IMR-90 (cell line): ENCODE measurements at regions not wholly inside any gene's neighbourhood (a gene's known extent, or its start where the extent isn't known, plus 50 kb on each side); places are given as distances from the start of the nearest gene placed in this dataset.

Experiments used
- ATAC-seq: fragments of 200-7000 bp; cut with Tn5 transposase; 2 replicates; pipeline ENCODE4 v1.9.1; 2020; ENCODE audit warnings: low read depth, mild to moderate bottlenecking, moderate library complexity
- BruUV-seq: library from RNA; stranded (reverse); fragments of 400-500 nt; replicated peaks from 2 replicates; lab custom pipeline; 2021; lab: Mats Ljungman, UMichigan
- CTCF ChIA-PET: fragments of 300-600 bp; formaldehyde crosslinking; extraction: SDS; loops from one replicate; lab custom pipeline; 2021; ENCODE audit warnings: antibody characterized with exemption; lab: Yijun Ruan, JAX
- POLR2A ChIA-PET: fragments of 300-600 bp; sonication (Branson Sonifier 250); formaldehyde crosslinking; loops from one replicate; lab custom pipeline; 2022; ENCODE audit warnings: antibody characterized with exemption; ENCODE audit not compliant: unreplicated experiment; lab: Charles Lee
- DNase-seq: peaks from one replicate; pipeline ENCODE4 v3.0.0; 2013
- H2AFZ ChIP-seq: replicated peaks from 2 replicates; pipeline ENCODE3; 2013; ENCODE audit warnings: low read length, mild to moderate bottlenecking; ENCODE audit not compliant: poor library complexity
- H2AK5ac ChIP-seq: 2 replicates; pipeline ENCODE4 v1.6.1; 2013; ENCODE audit warnings: low read depth, low read length, inconsistent platforms
- H2AK9ac ChIP-seq: replicated peaks from 2 replicates; pipeline ENCODE3; 2013; ENCODE audit warnings: mild to moderate bottlenecking, low read depth, low read length, moderate library complexity; ENCODE audit not compliant: poor library complexity
- H2BK120ac ChIP-seq: 2 replicates; pipeline ENCODE4 v1.6.1; 2013; ENCODE audit warnings: low read depth, low read length, inconsistent platforms
- H2BK15ac ChIP-seq: 3 replicates; pipeline ENCODE4 v1.6.1; 2013; ENCODE audit warnings: low read depth, low read length, inconsistent platforms
- H2BK20ac ChIP-seq: 2 replicates; pipeline ENCODE4 v1.6.1; 2013; ENCODE audit warnings: low read depth, mild to moderate bottlenecking, inconsistent platforms, low read length, moderate library complexity
- H2BK5ac ChIP-seq: 2 replicates; pipeline ENCODE4 v1.6.1; 2013; ENCODE audit warnings: mild to moderate bottlenecking, low read depth, low read length, inconsistent platforms; ENCODE audit not compliant: poor library complexity, severe bottlenecking
- H3K14ac ChIP-seq: replicated peaks from 2 replicates; pipeline ENCODE4 v1.6.1; 2013; ENCODE audit warnings: low read depth, low read length, inconsistent platforms
- H3K18ac ChIP-seq: 2 replicates; pipeline ENCODE4 v1.6.1; 2013; ENCODE audit warnings: low read depth, low read length, control low read depth
- H3K23ac ChIP-seq: 2 replicates; pipeline ENCODE4 v1.6.1; 2013; ENCODE audit warnings: low read depth, low read length, inconsistent platforms
- H3K27ac ChIP-seq: 2 replicates; pipeline ENCODE4 v1.5.1; 2013; ENCODE audit warnings: mild to moderate bottlenecking, control low read depth, low read length; ENCODE audit not compliant: insufficient read depth
- H3K27me3 ChIP-seq: 2 replicates; pipeline ENCODE4 v1.6.1; 2013; ENCODE audit warnings: low read length; ENCODE audit not compliant: control insufficient read depth, insufficient read depth
- H3K36me3 ChIP-seq: 2 replicates; pipeline ENCODE4 v1.6.1; 2013; ENCODE audit warnings: low read length, mixed read lengths; ENCODE audit not compliant: control insufficient read depth, insufficient read depth
- H3K4ac ChIP-seq: 2 replicates; pipeline ENCODE4 v1.6.1; 2013; ENCODE audit warnings: low read depth, low read length, inconsistent platforms
- H3K4me1 ChIP-seq: 2 replicates; pipeline ENCODE4 v1.6.1; 2013; ENCODE audit warnings: low read length, mixed read lengths; ENCODE audit not compliant: control insufficient read depth, insufficient read depth
- H3K4me2 ChIP-seq: 2 replicates; pipeline ENCODE4 v1.6.1; 2013; ENCODE audit warnings: low read depth, mild to moderate bottlenecking, control low read depth, low read length, moderate library complexity
- H3K4me3 ChIP-seq: 2 replicates; pipeline ENCODE4 v1.5.1; 2013; ENCODE audit warnings: low read depth, mild to moderate bottlenecking, control low read depth, low read length, moderate library complexity; ENCODE audit not compliant: insufficient read depth
- H3K56ac ChIP-seq: 2 replicates; pipeline ENCODE4 v1.6.1; 2013; ENCODE audit warnings: low read length, inconsistent platforms; ENCODE audit not compliant: insufficient read depth; ENCODE audit errors: extremely low read depth
- H3K79me1 ChIP-seq, 2 experiments: 2 replicates each; pipeline ENCODE4 v1.6.1; 2013; ENCODE audit warnings: low read length in 2 of 2, inconsistent platforms in 1 of 2, low read depth in 1 of 2
- H3K9ac ChIP-seq: 2 replicates; pipeline ENCODE4 v1.6.1; 2013; ENCODE audit warnings: low read depth, low read length, control low read depth
- H3K9me1 ChIP-seq: 2 replicates; pipeline ENCODE4 v1.6.1; 2013; ENCODE audit warnings: low read length, inconsistent platforms; ENCODE audit not compliant: insufficient read depth
- H3K9me3 ChIP-seq: 2 replicates; pipeline ENCODE4 v1.6.1; 2013; ENCODE audit warnings: low read length; ENCODE audit not compliant: control insufficient read depth, insufficient read depth
- H4K20me1 ChIP-seq: 2 replicates; pipeline ENCODE4 v1.6.1; 2013; ENCODE audit warnings: low read length, inconsistent platforms; ENCODE audit not compliant: insufficient read depth
- H4K5ac ChIP-seq: 2 replicates; pipeline ENCODE4 v1.6.1; 2013; ENCODE audit warnings: mild to moderate bottlenecking, low read depth, low read length, control low read depth
- H4K8ac ChIP-seq, 2 experiments: 2 replicates each; pipeline ENCODE4 v1.6.1; 2013; ENCODE audit warnings: low read depth in 2 of 2, low read length in 2 of 2, control low read depth in 1 of 2, inconsistent platforms in 1 of 2
- H4K91ac ChIP-seq: 2 replicates; pipeline ENCODE4 v1.6.1; 2013; ENCODE audit warnings: low read depth, low read length, inconsistent platforms; ENCODE audit not compliant: insufficient read depth
- BHLHE40 ChIP-seq: fragments of 150-350 bp; IDR thresholded peaks from 2 replicates; pipeline ENCODE4 v1.6.1; 2016; ENCODE audit warnings: mild to moderate bottlenecking, low read depth, low read length
- CHD1 ChIP-seq: IDR thresholded peaks from 2 replicates; pipeline ENCODE4 v1.6.1; 2012; ENCODE audit warnings: low read depth, low read length, improper control_type of control experiment
- MAFK ChIP-seq: IDR thresholded peaks from 2 replicates; pipeline ENCODE4 v1.6.1; 2012; ENCODE audit warnings: low read depth, low read length, improper control_type of control experiment
- MAZ ChIP-seq: IDR thresholded peaks from 2 replicates; pipeline ENCODE4 v1.6.1; 2012; ENCODE audit warnings: low read depth, mild to moderate bottlenecking, low read length, improper control_type of control experiment, moderate library complexity, borderline replicate concordance
- MXI1 ChIP-seq: IDR thresholded peaks from 2 replicates; pipeline ENCODE4 v1.6.1; 2012; ENCODE audit warnings: low read depth, mild to moderate bottlenecking, low read length, moderate library complexity, borderline replicate concordance
- NFE2L2 ChIP-seq: fragments of 150-350 bp; IDR thresholded peaks from 2 replicates; pipeline ENCODE4 v1.6.1; 2016; ENCODE audit warnings: low read depth, mild to moderate bottlenecking, low read length
- POLR2A ChIP-seq: IDR thresholded peaks from 2 replicates; pipeline ENCODE4 v1.6.1; 2012; ENCODE audit warnings: mild to moderate bottlenecking, low read depth, low read length
- RAD21 ChIP-seq: IDR thresholded peaks from 2 replicates; pipeline ENCODE4 v1.6.1; 2012; ENCODE audit warnings: low read length, improper control_type of control experiment
- RCOR1 ChIP-seq: IDR thresholded peaks from 2 replicates; pipeline ENCODE4 v1.6.1; 2012; ENCODE audit warnings: mild to moderate bottlenecking, low read length, improper control_type of control experiment; ENCODE audit not compliant: insufficient replicate concordance
- SMC3 ChIP-seq: fragments of 150-350 bp; IDR thresholded peaks from 2 replicates; pipeline ENCODE4 v1.6.1; 2016; ENCODE audit warnings: low read depth, mild to moderate bottlenecking, antibody characterized with exemption, low read length, moderate library complexity
- WGBS, 2 experiments: methylation state at CpG; one replicate each; pipeline versions ENCODE4 v1.1.5 to v1.1.7; 2013; ENCODE audit warnings: missing lambda C conversion rate in 2 of 2; ENCODE audit not compliant: insufficient read length in 1 of 2; ENCODE audit errors: extremely low coverage in 2 of 2; 5-methylcytosine and 5-hydroxymethylcytosine counted together
- dilution Hi-C: fragments of 300-500 bp; cut with HindIII; formaldehyde crosslinking; loops from one replicate; pipeline ENCODE4 v1.14.3; 2018; ENCODE audit warnings: low sequenced_read_pairs; ENCODE audit not compliant: unreplicated experiment
- in situ Hi-C: fragments of 300-500 bp; cut with MboI; formaldehyde crosslinking; loops from 3 replicates; pipeline ENCODE4 v1.14.3; 2019; ENCODE audit warnings: low sequenced_read_pairs, inconsistent platforms, mixed read lengths
- intact Hi-C: fragments of 100-400 bp; cut with micrococcal nuclease; formaldehyde crosslinking; loops from 2 replicates; pipeline ENCODE4 v1.10.0; 2022
- TF ChIP-seq, protein P1 (sequence below): fragments of 150-350 bp; IDR thresholded peaks from 2 replicates; pipeline ENCODE4 v1.6.1; 2017; ENCODE audit warnings: mild to moderate bottlenecking, antibody characterized with exemption, low read length, low read depth
- TF ChIP-seq, protein P2 (sequence below): conservative IDR thresholded peaks from 2 replicates; pipeline ENCODE4 v1.5.1; 2012; ENCODE audit warnings: mild to moderate bottlenecking, low read depth, low read length, improper control_type of control experiment

DNA sequence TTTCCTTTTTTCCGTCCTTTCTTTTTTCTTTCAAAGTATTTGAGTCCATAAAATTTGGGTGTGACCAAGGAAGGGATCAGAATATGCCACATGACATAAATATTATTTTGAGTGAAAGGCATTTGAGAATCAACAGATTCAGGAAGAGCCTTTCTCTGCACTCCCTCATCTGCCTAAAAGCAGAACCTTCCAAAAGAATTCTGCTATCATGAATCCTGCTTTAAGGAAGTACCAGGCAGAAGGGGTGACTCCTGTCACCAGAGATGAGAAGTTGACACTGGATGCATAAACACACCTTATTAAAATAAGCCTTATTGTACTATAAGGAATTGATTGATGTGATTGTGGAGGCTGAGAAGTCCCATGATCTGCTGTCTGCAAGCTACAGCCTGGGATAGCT lies 196.7 kb downstream of the SREK1 start:
- Histone ChIP-seq H3K27me3 (no peaks in the 10 kb centered on the region), H4K20me1 (no peaks in the 10 kb centered on the region), H3K4me3 (no peak overlapping the region), H4K8ac (no peak overlapping the region), H2AFZ (no peak overlapping the region), H2BK120ac (no peak overlapping the region), H3K9me1 (no peaks in the 10 kb centered on the region), H2BK5ac (no peak overlapping the region), H3K27ac (no peak overlapping the region), H3K4me2 (no peak overlapping the region), H4K91ac (no peak overlapping the region), H3K9me3 (no peaks in the 10 kb centered on the region), H3K14ac (no peak overlapping the region), H3K18ac (no peak overlapping the region), H3K56ac (no peak overlapping the region), H3K4me1 (no peaks in the 10 kb centered on the region), H2AK9ac (no peak overlapping the region), H3K23ac (no peak overlapping the region), H3K79me1 (no peaks in the 10 kb centered on the region), H3K36me3 (no peaks in the 10 kb centered on the region), H3K4ac (no peak overlapping the region), H2BK20ac (no peak overlapping the region), H3K9ac (no peak overlapping the region), H2BK15ac (no peak overlapping the region), H2AK5ac (no peak overlapping the region), H4K5ac (no peak overlapping the region)
- no peak for ATAC-seq
- no peak for DNase-seq
- dilution Hi-C loops = no loop called here
- TF ChIP-seq POLR2A = no peak
- TF ChIP-seq MAFK = no peak
- TF ChIP-seq MXI1 = no peak
- TF ChIP-seq SMC3 = no peak
- TF ChIP-seq RAD21 = no peak
- TF ChIP-seq, protein P1, sequence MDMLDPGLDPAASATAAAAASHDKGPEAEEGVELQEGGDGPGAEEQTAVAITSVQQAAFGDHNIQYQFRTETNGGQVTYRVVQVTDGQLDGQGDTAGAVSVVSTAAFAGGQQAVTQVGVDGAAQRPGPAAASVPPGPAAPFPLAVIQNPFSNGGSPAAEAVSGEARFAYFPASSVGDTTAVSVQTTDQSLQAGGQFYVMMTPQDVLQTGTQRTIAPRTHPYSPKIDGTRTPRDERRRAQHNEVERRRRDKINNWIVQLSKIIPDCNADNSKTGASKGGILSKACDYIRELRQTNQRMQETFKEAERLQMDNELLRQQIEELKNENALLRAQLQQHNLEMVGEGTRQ = no peak
- TF ChIP-seq NFE2L2 = no peak
- TF ChIP-seq, protein P2, sequence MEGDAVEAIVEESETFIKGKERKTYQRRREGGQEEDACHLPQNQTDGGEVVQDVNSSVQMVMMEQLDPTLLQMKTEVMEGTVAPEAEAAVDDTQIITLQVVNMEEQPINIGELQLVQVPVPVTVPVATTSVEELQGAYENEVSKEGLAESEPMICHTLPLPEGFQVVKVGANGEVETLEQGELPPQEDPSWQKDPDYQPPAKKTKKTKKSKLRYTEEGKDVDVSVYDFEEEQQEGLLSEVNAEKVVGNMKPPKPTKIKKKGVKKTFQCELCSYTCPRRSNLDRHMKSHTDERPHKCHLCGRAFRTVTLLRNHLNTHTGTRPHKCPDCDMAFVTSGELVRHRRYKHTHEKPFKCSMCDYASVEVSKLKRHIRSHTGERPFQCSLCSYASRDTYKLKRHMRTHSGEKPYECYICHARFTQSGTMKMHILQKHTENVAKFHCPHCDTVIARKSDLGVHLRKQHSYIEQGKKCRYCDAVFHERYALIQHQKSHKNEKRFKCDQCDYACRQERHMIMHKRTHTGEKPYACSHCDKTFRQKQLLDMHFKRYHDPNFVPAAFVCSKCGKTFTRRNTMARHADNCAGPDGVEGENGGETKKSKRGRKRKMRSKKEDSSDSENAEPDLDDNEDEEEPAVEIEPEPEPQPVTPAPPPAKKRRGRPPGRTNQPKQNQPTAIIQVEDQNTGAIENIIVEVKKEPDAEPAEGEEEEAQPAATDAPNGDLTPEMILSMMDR = no peak
- TF ChIP-seq RCOR1 = no peak
- no peak for TF ChIP-seq BHLHE40
- TF ChIP-seq CHD1 = no peak
- no peak for TF ChIP-seq MAZ
- ChIA-PET POLR2A (no interaction called here), CTCF (no interaction called here)
- intact Hi-C loops = no loop called here
- in situ Hi-C loops = no loop called here
- BruUV-seq = no TSS peak
- no CpG with 5 or more reads among the region's 1 CpG for WGBS, 2 experiments
